SH-SY5Y (cell line): ENCODE measurements at regions not wholly inside any gene's neighbourhood (a gene's known extent, or its start where the extent isn't known, plus 50 kb on each side); places are given as distances from the start of the nearest gene placed in this dataset.

ENCODE experiments used
- GATA2 ChIP-seq: IDR thresholded peaks from 2 replicates; pipeline ENCODE4 v1.6.1; 2011; ENCODE audit warnings: mild to moderate bottlenecking, low read depth, low read length
- GATA3 ChIP-seq: IDR thresholded peaks from 2 replicates; pipeline ENCODE4 v1.6.1; 2011; ENCODE audit warnings: low read depth, mild to moderate bottlenecking, low read length, moderate library complexity

DNA sequence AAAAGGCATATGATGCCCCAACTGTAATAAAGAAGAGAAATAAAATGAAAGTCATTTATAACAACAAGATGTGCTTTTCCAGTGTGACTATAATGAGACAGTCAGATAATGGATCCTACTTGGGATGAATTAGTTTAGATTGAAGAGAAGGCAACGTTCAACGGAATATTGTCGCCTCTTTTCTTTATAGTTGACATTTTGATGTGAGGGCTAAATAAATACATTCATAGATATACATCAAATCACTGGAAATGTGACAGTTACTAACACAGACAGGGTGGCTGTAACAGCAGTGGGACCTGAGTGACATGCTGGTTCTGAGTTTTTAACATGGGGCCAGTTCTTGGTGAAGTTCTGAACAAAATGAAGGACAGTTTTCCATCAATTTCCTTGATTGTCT is 61.1 kb upstream of the ATP2B2 start:
- TF ChIP-seq GATA2 = no peak
- TF ChIP-seq GATA3 = no peak
